ENCODE measurements at regions not wholly inside any gene's neighbourhood (a gene's known extent, or its start where the extent isn't known, plus 50 kb on each side); places are given as distances from the start of the nearest gene placed in this dataset.

GRCh38 chr5:8020861-8021514 is 152.0 kb downstream of the MTRR start:
- TF ChIP-seq, protein P1, sequence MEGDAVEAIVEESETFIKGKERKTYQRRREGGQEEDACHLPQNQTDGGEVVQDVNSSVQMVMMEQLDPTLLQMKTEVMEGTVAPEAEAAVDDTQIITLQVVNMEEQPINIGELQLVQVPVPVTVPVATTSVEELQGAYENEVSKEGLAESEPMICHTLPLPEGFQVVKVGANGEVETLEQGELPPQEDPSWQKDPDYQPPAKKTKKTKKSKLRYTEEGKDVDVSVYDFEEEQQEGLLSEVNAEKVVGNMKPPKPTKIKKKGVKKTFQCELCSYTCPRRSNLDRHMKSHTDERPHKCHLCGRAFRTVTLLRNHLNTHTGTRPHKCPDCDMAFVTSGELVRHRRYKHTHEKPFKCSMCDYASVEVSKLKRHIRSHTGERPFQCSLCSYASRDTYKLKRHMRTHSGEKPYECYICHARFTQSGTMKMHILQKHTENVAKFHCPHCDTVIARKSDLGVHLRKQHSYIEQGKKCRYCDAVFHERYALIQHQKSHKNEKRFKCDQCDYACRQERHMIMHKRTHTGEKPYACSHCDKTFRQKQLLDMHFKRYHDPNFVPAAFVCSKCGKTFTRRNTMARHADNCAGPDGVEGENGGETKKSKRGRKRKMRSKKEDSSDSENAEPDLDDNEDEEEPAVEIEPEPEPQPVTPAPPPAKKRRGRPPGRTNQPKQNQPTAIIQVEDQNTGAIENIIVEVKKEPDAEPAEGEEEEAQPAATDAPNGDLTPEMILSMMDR (IDR thresholded peaks at IDR 0.05; ENCODE audit: low read depth, low read length): no peak
- no peak for TF ChIP-seq EZH2phosphoT487 (IDR thresholded peaks at IDR 0.05; ENCODE audit: low read depth)
- Histone ChIP-seq H3K9me3 (ENCODE audit: insufficient read depth, low read length) (peaks cover 7% of the 10 kb centered on the region; the same call in 1 of the 2 replicates), H2AFZ (ENCODE audit: low read depth, low read length) (no peak overlapping the region), H3K4me2 (ENCODE audit: low read length) (no peak overlapping the region), H3K27me3 (ENCODE audit: low read depth, low read length) (no peaks in the 10 kb centered on the region), H3K9ac (ENCODE audit: low read length) (no peak overlapping the region), H3K27ac (ENCODE audit: low read length) (no peak overlapping the region), H3K79me2 (ENCODE audit: low read length) (no peaks in the 10 kb centered on the region), H3K4me1 (ENCODE audit: low read length) (peaks cover 4% of the 10 kb centered on the region; the same call in 1 of the 2 replicates), H4K20me1 (ENCODE audit: insufficient read depth, low read length) (no peaks in the 10 kb centered on the region), H3K4me3 (ENCODE audit: low read length) (no peak overlapping the region), H3K36me3 (replicated peaks; ENCODE audit: low read depth, low read length) (no peaks in the 10 kb centered on the region)

- H3K4me2 ChIP-seq (ENCODE audit: low read length): no peak overlapping the region
- H3K79me2 ChIP-seq (ENCODE audit: low read length): no peaks in the 10 kb centered on the region
Measured at GRCh38 chr5:8028243-8028642, 159.3 kb downstream of the MTRR start.

GRCh38 chr5:8033261-8033660 is 164.3 kb downstream of the MTRR start:
- Histone ChIP-seq H3K79me2 (ENCODE audit: low read length) (no peaks in the 10 kb centered on the region), H3K27ac (ENCODE audit: low read length) (no peak overlapping the region), H3K9me3 (ENCODE audit: insufficient read depth, low read length) (no peaks in the 10 kb centered on the region), H3K4me3 (ENCODE audit: low read length) (no peak overlapping the region), H3K4me2 (ENCODE audit: low read length) (no peak overlapping the region), H3K4me1 (ENCODE audit: low read length) (no peaks in the 10 kb centered on the region), H3K9ac (ENCODE audit: low read length) (no peak overlapping the region), H2AFZ (ENCODE audit: low read depth, low read length) (no peak overlapping the region), H4K20me1 (ENCODE audit: insufficient read depth, low read length) (no peaks in the 10 kb centered on the region), H3K27me3 (ENCODE audit: low read depth, low read length) (no peaks in the 10 kb centered on the region), H3K36me3 (replicated peaks; ENCODE audit: low read depth, low read length) (no peaks in the 10 kb centered on the region)
- TF ChIP-seq, protein P1 (IDR thresholded peaks at IDR 0.05; ENCODE audit: low read depth, low read length): no peak
- no peak for TF ChIP-seq EZH2phosphoT487 (IDR thresholded peaks at IDR 0.05; ENCODE audit: low read depth)

More at GRCh38 chr5:8028243-8028642, 159.3 kb downstream of the MTRR start:
- Histone ChIP-seq H3K4me3 (ENCODE audit: low read length) (no peak overlapping the region), H3K9ac (ENCODE audit: low read length) (no peak overlapping the region), H3K36me3 (replicated peaks; ENCODE audit: low read depth, low read length) (no peaks in the 10 kb centered on the region), H3K4me1 (ENCODE audit: low read length) (no peaks in the 10 kb centered on the region), H2AFZ (ENCODE audit: low read depth, low read length) (no peak overlapping the region), H3K9me3 (ENCODE audit: insufficient read depth, low read length) (no peaks in the 10 kb centered on the region), H3K27ac (ENCODE audit: low read length) (no peak overlapping the region), H3K27me3 (ENCODE audit: low read depth, low read length) (no peaks in the 10 kb centered on the region), H4K20me1 (ENCODE audit: insufficient read depth, low read length) (no peaks in the 10 kb centered on the region)
- TF ChIP-seq, protein P1 (IDR thresholded peaks at IDR 0.05; ENCODE audit: low read depth, low read length): no peak
- TF ChIP-seq EZH2phosphoT487 (IDR thresholded peaks at IDR 0.05; ENCODE audit: low read depth): no peak

DNA sequence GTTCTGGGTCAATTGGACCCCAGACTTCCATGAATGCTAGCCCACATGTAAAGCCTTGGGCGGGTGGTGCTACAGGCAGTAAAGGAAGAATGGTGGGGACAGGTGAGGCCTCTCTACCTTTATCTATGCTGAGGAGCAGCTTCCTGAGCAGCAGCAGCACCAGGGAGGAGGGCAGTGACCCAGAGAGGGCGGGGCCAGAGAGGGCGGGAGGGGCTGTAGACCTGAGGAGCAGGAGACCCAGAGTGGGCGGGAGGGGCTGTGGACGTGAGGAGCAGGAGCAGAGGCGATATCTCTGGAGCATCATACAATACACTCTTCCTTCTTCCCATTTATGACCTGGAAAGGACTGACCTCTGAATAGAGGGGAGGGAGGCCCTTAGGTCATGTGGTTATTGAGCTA is 165.9 kb downstream of the MTRR start:
- Histone ChIP-seq H3K36me3 (replicated peaks; ENCODE audit: low read depth, low read length) (no peaks in the 10 kb centered on the region), H3K27me3 (ENCODE audit: low read depth, low read length) (no peaks in the 10 kb centered on the region), H4K20me1 (ENCODE audit: insufficient read depth, low read length) (no peaks in the 10 kb centered on the region), H3K4me3 (ENCODE audit: low read length) (no peak overlapping the region), H2AFZ (ENCODE audit: low read depth, low read length) (no peak overlapping the region), H3K4me2 (ENCODE audit: low read length) (no peak overlapping the region), H3K27ac (ENCODE audit: low read length) (no peak overlapping the region), H3K4me1 (ENCODE audit: low read length) (no peaks in the 10 kb centered on the region), H3K9me3 (ENCODE audit: insufficient read depth, low read length) (no peaks in the 10 kb centered on the region), H3K9ac (ENCODE audit: low read length) (no peak overlapping the region), H3K79me2 (ENCODE audit: low read length) (no peaks in the 10 kb centered on the region)
- TF ChIP-seq, protein P1 (IDR thresholded peaks at IDR 0.05; ENCODE audit: low read depth, low read length): no peak
- TF ChIP-seq EZH2phosphoT487 (IDR thresholded peaks at IDR 0.05; ENCODE audit: low read depth): no peak
